H9 (cell line): ENCODE measurements at regions not wholly inside any gene's neighbourhood (a gene's known extent, or its start where the extent isn't known, plus 50 kb on each side); places are given as distances from the start of the nearest gene placed in this dataset.

ENCODE experiments used
- DNase-seq: peaks from one replicate; pipeline ENCODE4 v3.0.0-alpha.2; 2017
- H2AFZ ChIP-seq: one replicate; pipeline ENCODE4 v1.6.1; 2013; ENCODE audit warnings: mild to moderate bottlenecking, low read length, control low read depth, moderate library complexity
- H2AK5ac ChIP-seq: 2 replicates; pipeline ENCODE4 v1.6.1; 2013; ENCODE audit warnings: low read length, control low read depth, mixed read lengths; ENCODE audit not compliant: insufficient read length
- H2BK120ac ChIP-seq: one replicate; pipeline ENCODE4 v1.6.1; 2013; ENCODE audit warnings: low read depth, mild to moderate bottlenecking, low read length, control low read depth, inconsistent platforms; ENCODE audit not compliant: poor library complexity, severe bottlenecking
- H2BK12ac ChIP-seq: 2 replicates; pipeline ENCODE4 v1.6.1; 2013; ENCODE audit warnings: low read length, control low read depth, mixed read lengths, low read depth; ENCODE audit not compliant: insufficient read length
- H2BK15ac ChIP-seq: 2 replicates; pipeline ENCODE4 v1.6.1; 2013; ENCODE audit warnings: low read depth, low read length, control low read depth
- H2BK20ac ChIP-seq: one replicate; pipeline ENCODE4 v1.6.1; 2013; ENCODE audit warnings: low read depth, mild to moderate bottlenecking, low read length, control low read depth, inconsistent platforms; ENCODE audit not compliant: poor library complexity, severe bottlenecking
- H2BK5ac ChIP-seq: 2 replicates; pipeline ENCODE4 v1.6.1; 2013; ENCODE audit warnings: low read length, control low read depth, mixed read lengths; ENCODE audit not compliant: insufficient read length
- H3K14ac ChIP-seq: 2 replicates; pipeline ENCODE4 v1.6.1; 2013; ENCODE audit warnings: low read length, control low read depth; ENCODE audit not compliant: insufficient read depth
- H3K18ac ChIP-seq: 2 replicates; pipeline ENCODE4 v1.6.1; 2013; ENCODE audit warnings: low read depth, mild to moderate bottlenecking, mixed read lengths, low read length, control low read depth; ENCODE audit not compliant: insufficient read length
- H3K23ac ChIP-seq: 2 replicates; pipeline ENCODE4 v1.6.1; 2013; ENCODE audit warnings: low read length, control low read depth, mixed read lengths, low read depth; ENCODE audit not compliant: insufficient read length
- H3K23me2 ChIP-seq: 2 replicates; pipeline ENCODE4 v1.6.1; 2013; ENCODE audit warnings: low read depth, mild to moderate bottlenecking, mixed read lengths, low read length, control low read depth; ENCODE audit not compliant: insufficient read length, poor library complexity, severe bottlenecking
- H3K27ac ChIP-seq: 2 replicates; pipeline ENCODE4 v1.5.1; 2013; ENCODE audit warnings: low read length, control low read depth, mixed read lengths, low read depth; ENCODE audit not compliant: insufficient read length
- H3K27me3 ChIP-seq: 2 replicates; pipeline ENCODE4 v1.6.1; 2013; ENCODE audit warnings: low read length, control low read depth, inconsistent platforms; ENCODE audit not compliant: insufficient read depth
- H3K4ac ChIP-seq: 2 replicates; pipeline ENCODE4 v1.6.1; 2013; ENCODE audit warnings: low read depth, mild to moderate bottlenecking, control low read depth, inconsistent platforms, low read length, moderate library complexity
- H3K4me1 ChIP-seq: 2 replicates; pipeline ENCODE4 v1.6.1; 2013; ENCODE audit warnings: low read length, control low read depth, inconsistent platforms; ENCODE audit not compliant: insufficient read depth
- H3K4me2 ChIP-seq: 2 replicates; pipeline ENCODE4 v1.6.1; 2013; ENCODE audit warnings: low read length, control low read depth, mixed read lengths; ENCODE audit not compliant: insufficient read length, insufficient read depth
- H3K56ac ChIP-seq: 2 replicates; pipeline ENCODE4 v1.6.1; 2013; ENCODE audit warnings: low read depth, mild to moderate bottlenecking, mixed read lengths, low read length, control low read depth; ENCODE audit not compliant: insufficient read length
- H3K79me1 ChIP-seq: 2 replicates; pipeline ENCODE4 v1.6.1; 2013; ENCODE audit warnings: low read depth, mild to moderate bottlenecking, moderate library complexity, low read length, control low read depth, inconsistent platforms; ENCODE audit not compliant: insufficient read depth, poor library complexity, severe bottlenecking
- H3K79me2 ChIP-seq: 2 replicates; pipeline ENCODE4 v1.6.1; 2013; ENCODE audit warnings: low read length, control low read depth, inconsistent platforms; ENCODE audit not compliant: insufficient read depth
- H3K9ac ChIP-seq: 2 replicates; pipeline ENCODE4 v1.6.1; 2013; ENCODE audit warnings: low read length, control low read depth, mixed read lengths; ENCODE audit not compliant: insufficient read length; ENCODE audit errors: extremely low read depth
- H3K9me3 ChIP-seq: one replicate; pipeline ENCODE4 v1.6.1; 2013; ENCODE audit warnings: low read depth, low read length, inconsistent platforms; ENCODE audit not compliant: control insufficient read depth
- H3T11ph ChIP-seq: one replicate; pipeline ENCODE4 v1.6.1; 2013; ENCODE audit warnings: mild to moderate bottlenecking, low read length, control low read depth, inconsistent platforms
- H4K20me1 ChIP-seq: one replicate; pipeline ENCODE4 v1.6.1; 2013; ENCODE audit not compliant: control insufficient read depth, insufficient read length, insufficient read depth
- H4K5ac ChIP-seq: 2 replicates; pipeline ENCODE4 v1.6.1; 2013; ENCODE audit warnings: low read depth, mild to moderate bottlenecking, mixed read lengths, low read length, control low read depth; ENCODE audit not compliant: insufficient read length
- H4K8ac ChIP-seq: replicated peaks from 2 replicates; pipeline ENCODE4 v1.6.1; 2013; ENCODE audit warnings: low read length, control low read depth, mixed read lengths, low read depth; ENCODE audit not compliant: insufficient read length
- H4K91ac ChIP-seq: 2 replicates; pipeline ENCODE4 v1.6.1; 2013; ENCODE audit warnings: low read depth, mild to moderate bottlenecking, moderate library complexity, mixed read lengths, low read length, control low read depth; ENCODE audit not compliant: insufficient read length
- H3K27ac Mint-ChIP-seq, 3 experiments: 2 replicates in 2 of 3; 3 replicates in 1 of 3; pipeline ENCODE4 v1.8.0; 2020 to 2021; ENCODE audit warnings: mixed read lengths in 3 of 3, mild to moderate bottlenecking in 1 of 3, moderate library complexity in 1 of 3
- H3K27me3 Mint-ChIP-seq: 2 replicates; pipeline ENCODE4 v1.8.0; 2021; ENCODE audit warnings: low read depth, mild to moderate bottlenecking, moderate library complexity, mixed read lengths
- H3K36me3 Mint-ChIP-seq, 3 experiments: 2 replicates in 2 of 3; 3 replicates in 1 of 3; pipeline ENCODE4 v1.8.0; 2020 to 2021; ENCODE audit warnings: low read depth in 3 of 3, mixed read lengths in 3 of 3; ENCODE audit not compliant: insufficient read depth in 1 of 3
- H3K4me1 Mint-ChIP-seq, 2 experiments: 2 replicates each; pipeline ENCODE4 v1.8.0; 2020; ENCODE audit warnings: mixed read lengths in 2 of 2
- H3K4me3 Mint-ChIP-seq, 2 experiments: 2 replicates in 1 of 2; 3 replicates in 1 of 2; pipeline ENCODE4 v1.8.0; 2020 to 2021; ENCODE audit warnings: mild to moderate bottlenecking in 2 of 2, mixed read lengths in 2 of 2, moderate library complexity in 1 of 2
- H3K9me3 Mint-ChIP-seq, 2 experiments: 2 replicates in 1 of 2; 3 replicates in 1 of 2; pipeline ENCODE4 v1.8.0; 2020; ENCODE audit warnings: mild to moderate bottlenecking in 2 of 2, mixed read lengths in 2 of 2, moderate library complexity in 1 of 2
- WGBS: extraction: QIAGEN DNeasy Blood & Tissue Kit; methylation state at CpG from one replicate; pipeline ENCODE4 v1.1.7; 2013; ENCODE audit warnings: missing lambda C conversion rate, low lambda C conversion rate, mixed read lengths; ENCODE audit not compliant: insufficient read length; ENCODE audit errors: extremely low coverage; 5-methylcytosine and 5-hydroxymethylcytosine counted together
- TF ChIP-seq, protein P1 (sequence below): fragments of 200-600 bp; sonication (generic); conservative IDR thresholded peaks from 3 replicates; pipeline ENCODE4 v1.8.0; 2021; ENCODE audit warnings: antibody characterized with exemption, mild to moderate bottlenecking

DNA sequence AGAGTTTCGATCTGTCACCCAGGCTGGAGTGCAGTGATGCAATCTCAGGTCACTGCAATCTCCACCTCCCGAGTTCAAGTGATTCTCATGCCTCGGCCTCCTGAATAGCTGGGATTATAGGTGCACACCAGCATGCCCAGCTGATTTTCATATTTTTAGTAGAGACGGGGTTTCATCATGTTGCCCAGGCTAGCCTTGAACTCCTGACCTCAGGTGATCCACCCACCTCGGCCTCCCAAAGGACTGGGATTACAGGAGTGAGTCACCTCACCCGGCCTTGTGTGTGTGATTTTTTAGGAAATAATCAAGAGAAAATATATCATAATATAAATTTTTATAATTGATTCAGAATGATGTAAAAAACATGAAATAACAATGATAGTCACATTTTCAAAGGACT is 1231.4 kb downstream of the GALC start:
- Histone ChIP-seq H2BK5ac (no peak overlapping the region), H3K4me1 (no peaks in the 10 kb centered on the region), H3K79me2 (no peaks in the 10 kb centered on the region), H3K4ac (no peak overlapping the region), H3K27me3 (no peaks in the 10 kb centered on the region), H3K9me3 (no peaks in the 10 kb centered on the region), H3K14ac (no peak overlapping the region), H3K27ac (no peak overlapping the region), H3K9ac (no peak overlapping the region), H3K4me2 (no peak overlapping the region), H3K79me1 (no peaks in the 10 kb centered on the region), H4K8ac (no peak overlapping the region), H4K91ac (no peak overlapping the region), H3T11ph (no peak overlapping the region), H3K23me2 (no peaks in the 10 kb centered on the region), H2BK15ac (no peak overlapping the region), H3K56ac (no peak overlapping the region), H2AK5ac (no peak overlapping the region), H3K23ac (no peak overlapping the region), H2AFZ (no peak overlapping the region), H4K20me1 (no peaks in the 10 kb centered on the region), H2BK20ac (no peak overlapping the region), H3K18ac (no peak overlapping the region), H2BK12ac (no peak overlapping the region), H4K5ac (no peak overlapping the region), H2BK120ac (no peak overlapping the region)
- TF ChIP-seq, protein P1, sequence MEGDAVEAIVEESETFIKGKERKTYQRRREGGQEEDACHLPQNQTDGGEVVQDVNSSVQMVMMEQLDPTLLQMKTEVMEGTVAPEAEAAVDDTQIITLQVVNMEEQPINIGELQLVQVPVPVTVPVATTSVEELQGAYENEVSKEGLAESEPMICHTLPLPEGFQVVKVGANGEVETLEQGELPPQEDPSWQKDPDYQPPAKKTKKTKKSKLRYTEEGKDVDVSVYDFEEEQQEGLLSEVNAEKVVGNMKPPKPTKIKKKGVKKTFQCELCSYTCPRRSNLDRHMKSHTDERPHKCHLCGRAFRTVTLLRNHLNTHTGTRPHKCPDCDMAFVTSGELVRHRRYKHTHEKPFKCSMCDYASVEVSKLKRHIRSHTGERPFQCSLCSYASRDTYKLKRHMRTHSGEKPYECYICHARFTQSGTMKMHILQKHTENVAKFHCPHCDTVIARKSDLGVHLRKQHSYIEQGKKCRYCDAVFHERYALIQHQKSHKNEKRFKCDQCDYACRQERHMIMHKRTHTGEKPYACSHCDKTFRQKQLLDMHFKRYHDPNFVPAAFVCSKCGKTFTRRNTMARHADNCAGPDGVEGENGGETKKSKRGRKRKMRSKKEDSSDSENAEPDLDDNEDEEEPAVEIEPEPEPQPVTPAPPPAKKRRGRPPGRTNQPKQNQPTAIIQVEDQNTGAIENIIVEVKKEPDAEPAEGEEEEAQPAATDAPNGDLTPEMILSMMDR = no peak
- WGBS = no CpG with 5 or more reads among the region's 6 CpGs
- H3K36me3 Mint-ChIP-seq = no peaks in the 10 kb centered on the region
- DNase-seq = no peak
- no peaks in the 10 kb centered on the region for H3K27me3 Mint-ChIP-seq
- H3K4me3 Mint-ChIP-seq = no peak overlapping the region
- no peak overlapping the region for H3K27ac Mint-ChIP-seq
- H3K4me1 Mint-ChIP-seq = no peaks in the 10 kb centered on the region
- no peaks in the 10 kb centered on the region for H3K9me3 Mint-ChIP-seq
